MM.1S (cell line): ENCODE measurements at regions not wholly inside any gene's neighbourhood (a gene's known extent, or its start where the extent isn't known, plus 50 kb on each side); places are given as distances from the start of the nearest gene placed in this dataset.
A peak's percentile ranks its signal among the peaks of the same experiment; 100 is the strongest.

Experiments
- DNase-seq: peaks from one replicate; pipeline ENCODE4 v3.0.0-alpha.2; 2015
- H2AFZ ChIP-seq: fragments of 300-600 bp; sonication (generic); 2 replicates; pipeline ENCODE4 v1.6.0; 2016; ENCODE audit warnings: antibody characterized with exemption, low read length
- H3F3A ChIP-seq: fragments of 300-600 bp; sonication (generic); 2 replicates; pipeline ENCODE4 v1.6.1; 2016; ENCODE audit warnings: mild to moderate bottlenecking, antibody characterized with exemption, low read length, moderate library complexity, mixed read lengths; ENCODE audit not compliant: insufficient read depth
- H3K27ac ChIP-seq: fragments of 300-600 bp; sonication (generic); 2 replicates; pipeline ENCODE4 v1.5.1; 2016; ENCODE audit warnings: mild to moderate bottlenecking, low read length
- H3K27me3 ChIP-seq: fragments of 300-600 bp; sonication (generic); replicated peaks from 2 replicates; pipeline ENCODE4 v1.6.0; 2016; ENCODE audit warnings: low read length; ENCODE audit not compliant: insufficient read depth
- H3K36me3 ChIP-seq: fragments of 300-600 bp; sonication (generic); replicated peaks from 2 replicates; pipeline ENCODE4 v1.6.1; 2016; ENCODE audit warnings: mild to moderate bottlenecking, low read length, mixed read lengths; ENCODE audit not compliant: insufficient read depth
- H3K4me1 ChIP-seq: fragments of 300-600 bp; sonication (generic); 2 replicates; pipeline ENCODE4 v1.6.1; 2016; ENCODE audit warnings: low read length, mixed read lengths
- H3K4me2 ChIP-seq: fragments of 300-600 bp; sonication (generic); 2 replicates; pipeline ENCODE4 v1.6.0; 2016; ENCODE audit warnings: low read depth, low read length
- H3K4me3 ChIP-seq: fragments of 300-600 bp; sonication (generic); 2 replicates; pipeline ENCODE4 v1.5.1; 2016; ENCODE audit warnings: low read length, mixed read lengths
- H3K79me2 ChIP-seq: fragments of 300-600 bp; sonication (generic); 2 replicates; pipeline ENCODE4 v1.6.1; 2016; ENCODE audit warnings: mixed run types, low read length, mixed read lengths
- H3K9ac ChIP-seq: fragments of 300-600 bp; sonication (generic); 2 replicates; pipeline ENCODE4 v1.6.1; 2016; ENCODE audit warnings: low read length, mixed read lengths
- H3K9me2 ChIP-seq: fragments of 300-600 bp; sonication (generic); replicated peaks from 2 replicates; pipeline ENCODE4 v1.6.1; 2016; ENCODE audit warnings: mild to moderate bottlenecking, low read length, mixed read lengths; ENCODE audit not compliant: insufficient read depth
- H3K9me3 ChIP-seq: fragments of 300-600 bp; sonication (generic); replicated peaks from 2 replicates; pipeline ENCODE4 v1.6.1; 2016; ENCODE audit warnings: mild to moderate bottlenecking, low read length, mixed read lengths; ENCODE audit not compliant: insufficient read depth
- H4K20me1 ChIP-seq: fragments of 300-600 bp; sonication (generic); 2 replicates; pipeline ENCODE4 v1.6.1; 2016; ENCODE audit warnings: mild to moderate bottlenecking, low read length, moderate library complexity, mixed read lengths; ENCODE audit not compliant: insufficient read depth
- EZH2 ChIP-seq: fragments of 300-600 bp; sonication (generic); optimal IDR thresholded peaks from 2 replicates; pipeline ENCODE3; 2017; ENCODE audit warnings: low read depth, mild to moderate bottlenecking, antibody characterized with exemption, low read length, mixed read lengths
- EZH2phosphoT487 ChIP-seq: fragments of 300-600 bp; sonication (generic); IDR thresholded peaks from 2 replicates; pipeline ENCODE4 v1.6.1; 2018; ENCODE audit warnings: antibody characterized with exemption, low read length
- TF ChIP-seq, protein P1 (sequence below): fragments of 300-600 bp; sonication (generic); IDR thresholded peaks from 2 replicates; pipeline ENCODE4 v1.5.1; 2016; ENCODE audit warnings: antibody characterized with exemption, low read length, mixed read lengths

DNA sequence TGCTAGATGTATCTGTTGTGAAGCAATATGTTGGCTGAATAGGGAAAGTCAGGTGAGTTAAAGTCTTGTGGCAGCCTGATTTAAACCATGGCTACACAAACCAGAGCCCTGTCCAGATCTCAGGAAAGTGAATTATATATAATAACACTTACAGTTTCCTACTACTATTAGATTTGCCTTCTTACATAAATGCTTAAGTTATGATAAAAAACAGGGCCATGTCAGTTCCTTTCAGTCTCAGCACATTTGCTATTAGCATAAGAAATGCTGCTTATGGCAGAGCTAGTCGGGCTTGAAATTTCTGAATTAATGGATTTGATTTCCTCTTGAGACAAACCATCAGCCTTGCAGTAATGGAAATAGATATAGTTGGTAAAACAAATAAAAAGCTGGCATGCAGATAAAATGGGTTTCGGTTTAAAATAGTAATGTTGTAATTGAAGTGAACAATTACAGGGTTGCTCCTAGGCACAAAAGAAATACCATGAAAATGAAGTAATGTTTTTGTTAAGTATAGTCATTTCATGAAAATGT is 664.2 kb upstream of the ZNF608 start:
- Histone ChIP-seq H3K4me3 (no peak overlapping the region; the same call in 1 of the 2 replicates), H4K20me1 (no peaks in the 10 kb centered on the region), H3K9me3 (no peaks in the 10 kb centered on the region), H3K27ac (peak overlapping the region; percentile 94; the same call in 1 of the 2 replicates), H3K9me2 (no peaks in the 10 kb centered on the region), H3F3A (peaks cover 45% of the 10 kb centered on the region), H3K9ac (peak overlapping the region; percentile 75; the same call in 1 of the 2 replicates), H2AFZ (no peak overlapping the region), H3K4me1 (peaks cover 56% of the 10 kb centered on the region), H3K36me3 (no peaks in the 10 kb centered on the region), H3K27me3 (no peaks in the 10 kb centered on the region), H3K4me2 (peak overlapping the region; percentile 86), H3K79me2 (no peaks in the 10 kb centered on the region)
- TF ChIP-seq EZH2 (no peak), EZH2phosphoT487 (no peak)
- TF ChIP-seq, protein P1, sequence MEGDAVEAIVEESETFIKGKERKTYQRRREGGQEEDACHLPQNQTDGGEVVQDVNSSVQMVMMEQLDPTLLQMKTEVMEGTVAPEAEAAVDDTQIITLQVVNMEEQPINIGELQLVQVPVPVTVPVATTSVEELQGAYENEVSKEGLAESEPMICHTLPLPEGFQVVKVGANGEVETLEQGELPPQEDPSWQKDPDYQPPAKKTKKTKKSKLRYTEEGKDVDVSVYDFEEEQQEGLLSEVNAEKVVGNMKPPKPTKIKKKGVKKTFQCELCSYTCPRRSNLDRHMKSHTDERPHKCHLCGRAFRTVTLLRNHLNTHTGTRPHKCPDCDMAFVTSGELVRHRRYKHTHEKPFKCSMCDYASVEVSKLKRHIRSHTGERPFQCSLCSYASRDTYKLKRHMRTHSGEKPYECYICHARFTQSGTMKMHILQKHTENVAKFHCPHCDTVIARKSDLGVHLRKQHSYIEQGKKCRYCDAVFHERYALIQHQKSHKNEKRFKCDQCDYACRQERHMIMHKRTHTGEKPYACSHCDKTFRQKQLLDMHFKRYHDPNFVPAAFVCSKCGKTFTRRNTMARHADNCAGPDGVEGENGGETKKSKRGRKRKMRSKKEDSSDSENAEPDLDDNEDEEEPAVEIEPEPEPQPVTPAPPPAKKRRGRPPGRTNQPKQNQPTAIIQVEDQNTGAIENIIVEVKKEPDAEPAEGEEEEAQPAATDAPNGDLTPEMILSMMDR = no peak
- no peak for DNase-seq

DNA sequence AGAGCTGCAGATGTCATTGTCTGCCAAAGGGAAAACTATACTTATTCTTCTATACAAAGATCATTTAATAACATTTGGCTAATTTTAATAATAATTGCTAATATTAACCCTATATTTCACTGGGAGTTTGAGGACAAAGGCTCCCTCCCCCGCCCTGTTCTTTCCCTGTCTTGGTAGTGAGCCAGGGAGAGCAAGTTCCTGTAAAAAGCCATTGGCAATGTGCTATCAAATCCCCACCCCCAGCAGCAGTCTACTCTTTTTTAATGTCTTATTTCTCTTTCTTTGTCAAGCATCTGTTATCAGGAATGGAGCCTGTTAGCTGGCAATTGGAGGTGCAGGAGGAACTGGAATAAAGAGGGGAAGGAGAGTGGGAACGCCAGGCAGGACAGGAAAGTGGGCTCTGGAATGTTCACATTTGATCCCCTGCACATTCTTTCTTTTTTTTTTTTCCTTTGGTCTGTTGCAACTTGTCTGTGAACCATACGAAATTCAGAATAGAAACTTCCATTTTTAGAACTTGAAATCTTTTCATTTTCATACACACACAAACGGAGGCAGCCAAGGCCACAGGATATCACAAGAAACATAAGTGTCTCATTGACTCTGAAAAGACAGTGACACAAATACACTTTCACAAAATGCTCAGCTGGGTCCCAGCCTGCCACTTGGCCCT is 664.8 kb upstream of the ZNF608 start:
- Histone ChIP-seq H3K36me3 (no peaks in the 10 kb centered on the region), H3K9me2 (no peaks in the 10 kb centered on the region), H3K79me2 (no peaks in the 10 kb centered on the region), H3K9me3 (no peaks in the 10 kb centered on the region), H3K9ac (peak overlapping the region; percentile 75), H3K27me3 (no peaks in the 10 kb centered on the region), H3K4me3 (peak overlapping the region; percentile 51), H3K4me2 (peak overlapping the region; percentile 86), H3K4me1 (peaks cover 56% of the 10 kb centered on the region), H4K20me1 (no peaks in the 10 kb centered on the region), H3K27ac (peak overlapping the region; percentile 94), H2AFZ (0 out of 2 replicates have a peak overlapping the region, but pooled peaks have one; percentile 20), H3F3A (peaks cover 45% of the 10 kb centered on the region)
- peak; percentile 80 for DNase-seq
- TF ChIP-seq EZH2 (no peak), EZH2phosphoT487 (no peak)
- TF ChIP-seq, protein P1 = no peak

GRCh38 chr5:125411744-125412560 is 665.5 kb upstream of the ZNF608 start:
- Histone ChIP-seq H4K20me1 (no peaks in the 10 kb centered on the region), H3K9me3 (no peaks in the 10 kb centered on the region), H3K9ac (peak overlapping the region; percentile 75), H3K27me3 (no peaks in the 10 kb centered on the region), H3K4me1 (peaks cover 56% of the 10 kb centered on the region), H2AFZ (peak overlapping the region; percentile 20; the same call in 1 of the 2 replicates), H3K4me3 (peak overlapping the region; percentile 51), H3K79me2 (no peaks in the 10 kb centered on the region), H3K27ac (peak overlapping the region; percentile 94), H3K4me2 (peak overlapping the region; percentile 86), H3F3A (peaks cover 45% of the 10 kb centered on the region), H3K9me2 (no peaks in the 10 kb centered on the region), H3K36me3 (no peaks in the 10 kb centered on the region)
- peak; percentile 41 for DNase-seq
- TF ChIP-seq EZH2phosphoT487 = no peak
- TF ChIP-seq, protein P1 = peak; percentile 30
